Common myeloid progenitor, CD34-positive (primary cell): ENCODE measurements at regions not wholly inside any gene's neighbourhood (a gene's known extent, or its start where the extent isn't known, plus 50 kb on each side); places are given as distances from the start of the nearest gene placed in this dataset.

Experiments
- CTCF ChIA-PET: fragments of 350-600 bp; sonication (Branson Sonifier 250); formaldehyde crosslinking; loops from one replicate; lab custom pipeline; 2021; ENCODE audit warnings: antibody characterized with exemption; lab: Charles Lee
- POLR2A ChIA-PET: fragments of 350-600 bp; sonication (Branson Sonifier 250); formaldehyde crosslinking; loops from one replicate; lab custom pipeline; 2021; ENCODE audit warnings: antibody characterized with exemption; lab: Charles Lee
- DNase-seq, 3 donors: peaks; one replicate each; pipeline versions ENCODE4 v3.0.0 to v3.0.0-alpha.2; 2013
- H3K27ac ChIP-seq, 2 experiments: 1 replicate in 1 of 2; 2 replicates in 1 of 2; pipeline ENCODE4 v1.7.0; 2013; ENCODE audit warnings: inconsistent platforms in 2 of 2, low read length in 2 of 2, mild to moderate bottlenecking in 2 of 2, low read depth in 1 of 2, moderate library complexity in 1 of 2; ENCODE audit not compliant: severe bottlenecking in 2 of 2, insufficient read depth in 1 of 2, poor library complexity in 1 of 2
- H3K27me3 ChIP-seq, 5 experiments: replicated peaks in 2 of 5; 1 replicate in 3 of 5; 2 replicates in 2 of 5; pipeline versions ENCODE4 v1.6.1 to v1.7.0; 2013; ENCODE audit warnings: low read length in 4 of 5, mild to moderate bottlenecking in 2 of 5, moderate library complexity in 2 of 5, inconsistent platforms in 1 of 5; ENCODE audit not compliant: insufficient read depth in 5 of 5, control insufficient read depth in 4 of 5
- H3K36me3 ChIP-seq, 4 experiments: 1 replicate in 2 of 4; 2 replicates in 2 of 4; pipeline versions ENCODE4 v1.6.1 to v1.7.0; 2013; ENCODE audit warnings: low read length in 3 of 4, control low read depth in 1 of 4, mild to moderate bottlenecking in 1 of 4; ENCODE audit not compliant: control insufficient read depth in 4 of 4, insufficient read depth in 4 of 4
- H3K4me1 ChIP-seq, 4 experiments: 1 replicate in 3 of 4; 2 replicates in 1 of 4; pipeline versions ENCODE4 v1.6.1 to v1.7.1; 2013; ENCODE audit warnings: low read length in 3 of 4, mild to moderate bottlenecking in 3 of 4, control low read depth in 1 of 4, inconsistent platforms in 1 of 4, moderate library complexity in 1 of 4; ENCODE audit not compliant: control insufficient read depth in 4 of 4, insufficient read depth in 4 of 4; ENCODE audit errors: control extremely low read depth in 1 of 4
- H3K4me3 ChIP-seq, 7 experiments: 1 replicate in 4 of 7; 2 replicates in 3 of 7; pipeline versions ENCODE4 v1.5.1 to v1.7.0; 2013; ENCODE audit warnings: mild to moderate bottlenecking in 7 of 7, low read length in 6 of 7, moderate library complexity in 6 of 7, inconsistent platforms in 2 of 7, low read depth in 2 of 7, control low read depth in 1 of 7; ENCODE audit not compliant: insufficient read depth in 4 of 7, control insufficient read depth in 1 of 7; ENCODE audit errors: extremely low read depth in 1 of 7
- H3K9me3 ChIP-seq, 5 experiments: 1 replicate in 4 of 5; 2 replicates in 1 of 5; pipeline versions ENCODE4 v1.6.1 to v1.7.1; 2013; ENCODE audit warnings: low read length in 4 of 5, mild to moderate bottlenecking in 2 of 5, inconsistent platforms in 1 of 5, low read depth in 1 of 5, moderate library complexity in 1 of 5; ENCODE audit not compliant: control insufficient read depth in 4 of 5, insufficient read depth in 2 of 5; ENCODE audit errors: control extremely low read depth in 1 of 5
- WGBS: methylation state at CpG from one replicate; pipeline ENCODE4 v1.1.5; 2013; ENCODE audit not compliant: insufficient coverage; 5-methylcytosine and 5-hydroxymethylcytosine counted together

DNA sequence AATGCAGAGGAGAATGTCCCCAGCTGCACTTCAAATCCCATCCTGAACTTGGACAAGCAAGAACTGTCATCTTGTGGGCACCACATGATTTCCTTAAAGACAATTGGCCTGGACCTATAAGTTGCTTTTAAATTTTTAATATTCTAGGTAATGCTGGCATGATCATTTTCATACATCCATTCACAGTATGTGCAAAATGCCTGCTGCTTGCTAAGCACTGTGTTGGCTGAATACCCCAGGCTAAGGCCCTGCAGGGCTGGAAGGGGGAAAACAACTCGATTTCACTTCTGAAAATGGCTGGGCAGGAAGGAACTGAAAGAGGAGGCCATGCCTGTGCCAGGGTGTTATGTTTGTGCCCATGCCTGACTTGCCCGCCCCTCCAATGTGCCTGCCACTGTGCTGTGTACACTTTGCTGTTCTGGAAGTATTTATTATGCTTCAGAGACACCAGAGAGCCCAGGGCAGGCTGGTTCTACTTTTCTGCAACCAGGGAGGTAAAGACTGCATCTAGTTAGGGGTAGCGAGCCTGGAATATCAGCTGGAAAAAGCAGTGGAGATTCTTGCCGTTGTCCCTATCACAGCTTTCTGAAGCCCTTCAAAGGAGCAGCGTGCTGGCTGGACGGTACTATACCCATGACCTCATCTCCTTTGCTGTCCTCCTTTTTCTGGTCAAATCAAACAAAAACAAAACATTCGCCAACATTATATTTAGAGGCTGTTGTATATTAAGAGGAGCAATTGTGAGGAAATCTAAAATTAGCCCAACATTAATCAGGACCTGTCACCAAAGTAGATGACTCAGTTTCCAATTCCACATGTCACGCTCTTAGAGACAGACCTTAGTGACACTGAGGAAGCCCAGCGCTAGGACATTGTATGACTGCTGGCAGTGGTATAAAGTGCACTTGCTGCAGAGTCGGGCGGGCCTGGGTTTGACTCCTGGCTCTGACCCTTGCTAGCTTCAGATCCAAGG is 158.1 kb downstream of the DDX1 start:
- no peak overlapping the region for H3K4me3 ChIP-seq
- 84% methylated on average over 8 of the region's 11 CpGs for whole genome bisulfite sequencing
- ChIA-PET POLR2A (no interaction called here), CTCF (interaction anchor here (0.7 to 1.2 kb wide), 2 partner anchors 15 to 23 kb away, joined by 3 read pairs; no protein-coding TSS in a partner anchor)
- H3K4me1 ChIP-seq: peaks cover 0 to 3% (median 0%) of the 10 kb centered on the region in 4 experiments
- H3K9me3 ChIP-seq: no peaks in the 10 kb centered on the region
- no peak overlapping the region for H3K27ac ChIP-seq
- no peaks in the 10 kb centered on the region for H3K36me3 ChIP-seq
- no peak for DNase-seq
- H3K27me3 ChIP-seq: no peaks in the 10 kb centered on the region

DNA sequence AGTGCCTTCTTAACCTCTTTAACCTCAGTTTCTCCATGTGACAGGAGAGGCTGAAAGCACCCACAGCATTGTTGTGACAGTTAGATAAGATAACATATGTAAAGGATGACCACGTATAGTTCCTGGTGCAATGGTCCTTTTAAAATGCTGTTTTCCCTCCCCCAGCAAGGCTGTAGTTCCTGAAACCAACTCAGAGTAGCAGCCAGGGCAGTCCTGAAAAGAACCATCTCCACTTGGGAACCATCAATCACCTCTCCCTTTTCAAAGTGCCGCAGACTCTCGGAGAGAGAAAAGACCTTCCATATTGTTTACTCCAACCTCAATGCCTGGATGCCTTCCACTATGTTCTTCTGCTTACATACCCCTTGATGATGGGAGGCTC is 158.8 kb downstream of the DDX1 start:
- WGBS: 89% methylated on average over 3 of the region's 3 CpGs
- peaks cover 0 to 2% (median 0%) of the 10 kb centered on the region in 5 experiments for H3K9me3 ChIP-seq
- no peak for DNase-seq
- H3K36me3 ChIP-seq: no peaks in the 10 kb centered on the region
- no peak overlapping the region for H3K27ac ChIP-seq
- no peaks in the 10 kb centered on the region for H3K27me3 ChIP-seq
- H3K4me3 ChIP-seq: no peak overlapping the region
- POLR2A ChIA-PET: no interaction called here
- CTCF ChIA-PET: no interaction called here
- H3K4me1 ChIP-seq: peaks cover 0 to 3% (median 0%) of the 10 kb centered on the region in 4 experiments

DNA sequence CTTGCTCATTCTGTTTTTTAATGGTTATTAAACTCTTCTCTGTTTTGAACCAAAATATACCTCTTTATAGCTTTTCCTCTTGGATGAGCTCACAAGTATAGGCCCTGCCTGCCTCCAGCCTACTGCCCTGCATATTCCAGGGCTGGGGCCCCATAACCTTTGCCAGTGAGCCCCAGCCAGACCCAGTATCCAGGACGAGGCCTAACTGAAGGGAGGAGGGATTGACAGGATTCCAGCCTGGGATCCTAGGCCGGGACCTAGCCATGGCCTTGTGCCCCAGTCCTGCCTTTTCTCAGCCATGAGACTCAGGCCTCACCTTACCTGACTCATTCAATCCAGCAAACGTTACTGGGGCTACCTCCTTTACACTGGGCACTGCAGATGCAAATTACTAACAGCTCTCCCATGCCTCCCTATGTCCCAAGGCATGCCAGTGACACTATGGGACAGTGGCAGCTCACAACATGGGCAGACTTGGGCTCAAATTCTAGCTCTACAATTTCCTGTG is 159.2 kb downstream of the DDX1 start:
- H3K27me3 ChIP-seq: no peaks in the 10 kb centered on the region
- 83% methylated on average over 1 of the region's 3 CpGs for WGBS
- peaks cover 0 to 3% (median 0%) of the 10 kb centered on the region in 4 experiments for H3K4me1 ChIP-seq
- POLR2A ChIA-PET: no interaction called here
- no peak overlapping the region for H3K27ac ChIP-seq
- peaks cover 0 to 4% (median 0%) of the 10 kb centered on the region in 5 experiments for H3K9me3 ChIP-seq
- CTCF ChIA-PET: no interaction called here
- DNase-seq: no peak
- H3K36me3 ChIP-seq: no peaks in the 10 kb centered on the region
- no peak overlapping the region for H3K4me3 ChIP-seq

DNA sequence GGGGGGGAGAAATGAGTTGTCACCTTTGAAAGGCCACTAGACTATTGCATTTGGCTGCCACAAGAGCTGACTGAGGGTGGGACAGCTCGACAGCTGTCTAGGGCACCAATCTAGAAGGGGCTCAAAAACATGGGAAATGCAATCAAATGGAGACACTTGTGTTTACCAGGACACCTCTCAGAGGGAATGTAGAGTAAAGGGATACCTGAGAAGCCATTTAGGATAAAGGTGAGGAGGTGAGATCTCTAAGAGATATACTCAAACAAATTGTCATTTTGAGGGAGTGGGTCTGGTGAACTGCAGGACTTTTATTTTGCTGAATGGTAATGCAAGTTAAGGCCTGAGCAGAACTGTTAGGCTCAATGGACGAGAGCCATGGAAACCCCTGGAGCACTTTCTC is 159.8 kb downstream of the DDX1 start:
- DNase-seq: no peak
- Histone ChIP-seq H3K36me3 (no peaks in the 10 kb centered on the region), H3K27me3 (no peaks in the 10 kb centered on the region), H3K4me3 (no peak overlapping the region), H3K27ac (no peak overlapping the region), H3K9me3 (peaks cover 0 to 7% (median 0%) of the 10 kb centered on the region in 5 experiments), H3K4me1 (peaks cover 0 to 3% (median 0%) of the 10 kb centered on the region in 4 experiments)
- ChIA-PET POLR2A (no interaction called here), CTCF (no interaction called here)
- WGBS: 100% methylated on average over 1 of the region's 2 CpGs

DNA sequence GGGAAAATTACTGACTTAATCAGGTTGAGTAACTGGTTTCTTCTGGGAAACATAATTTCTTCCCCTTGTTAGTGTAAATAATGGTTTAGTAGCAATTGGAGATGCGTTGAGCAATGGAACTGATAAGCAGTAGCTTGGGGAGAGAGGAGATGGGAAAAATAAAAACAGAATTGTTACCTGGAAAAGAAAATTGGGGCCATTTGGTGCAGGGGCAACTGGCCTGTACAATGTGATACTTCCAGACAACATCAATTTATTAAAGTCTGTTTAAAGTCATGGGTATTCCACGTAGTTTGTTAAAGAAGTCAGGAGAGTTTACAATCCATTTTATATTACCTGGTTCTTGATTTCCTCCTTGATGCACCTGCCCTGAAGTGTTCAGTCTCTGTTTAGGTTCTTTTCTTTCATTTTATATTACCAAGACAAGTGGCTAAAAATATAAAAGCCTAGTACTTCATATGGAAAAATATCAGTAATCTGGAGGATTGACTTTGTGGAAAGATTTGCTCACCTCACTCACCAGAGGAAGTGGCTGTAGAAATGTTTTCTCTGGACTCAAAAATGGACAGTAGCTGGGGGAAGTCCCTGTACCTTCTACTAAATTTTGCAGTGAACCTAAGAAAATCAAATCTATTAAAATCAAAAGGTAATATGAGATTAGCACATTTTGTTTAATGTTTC is 161.0 kb downstream of the DDX1 start:
- H3K9me3 ChIP-seq: peaks cover 0 to 7% (median 0%) of the 10 kb centered on the region in 5 experiments
- WGBS: no CpG with 5 or more reads among the region's 2 CpGs
- CTCF ChIA-PET: no interaction called here
- H3K27ac ChIP-seq: no peak overlapping the region
- no peak overlapping the region for H3K4me3 ChIP-seq
- H3K36me3 ChIP-seq: no peaks in the 10 kb centered on the region
- POLR2A ChIA-PET: no interaction called here
- H3K27me3 ChIP-seq: no peaks in the 10 kb centered on the region
- DNase-seq: no peak
- peaks cover 0 to 3% (median 0%) of the 10 kb centered on the region in 4 experiments for H3K4me1 ChIP-seq

DNA sequence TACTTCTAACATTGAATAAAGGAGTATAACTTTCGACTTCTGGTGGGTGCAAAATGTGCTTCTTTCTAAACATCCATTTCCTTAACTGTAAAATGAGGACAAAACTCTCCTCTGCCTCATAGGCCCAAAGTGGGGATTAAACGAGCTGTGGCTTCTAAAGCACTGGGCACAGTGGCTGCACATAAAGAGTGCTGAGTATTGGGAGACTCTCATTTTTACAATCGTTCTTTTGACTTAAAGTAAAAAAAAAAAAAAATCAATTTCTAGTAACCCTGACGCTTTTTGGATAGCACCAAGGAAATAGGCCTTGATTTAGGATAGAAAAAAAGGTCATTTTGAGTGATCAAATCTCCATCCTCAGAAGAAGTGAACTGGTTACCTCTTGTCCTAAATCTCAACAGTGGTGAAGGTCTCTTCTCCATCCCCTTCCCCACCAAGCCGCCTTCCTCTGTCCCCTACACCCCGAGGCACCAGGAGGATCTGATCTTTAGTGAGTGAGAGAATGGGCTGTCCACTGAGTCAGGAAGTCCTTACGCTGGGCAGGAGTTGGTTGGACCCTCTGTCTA is 161.6 kb downstream of the DDX1 start:
- CTCF ChIA-PET: no interaction called here

More for the DNA sequence above, 161.6 kb downstream of the DDX1 start:
- H3K36me3 ChIP-seq: no peaks in the 10 kb centered on the region
- peaks cover 0 to 3% (median 0%) of the 10 kb centered on the region in 4 experiments for H3K4me1 ChIP-seq
- WGBS: 97% methylated on average over 4 of the region's 7 CpGs
- POLR2A ChIA-PET: no interaction called here
- H3K27ac ChIP-seq: no peak overlapping the region
- peaks cover 0 to 8% (median 1%) of the 10 kb centered on the region in 5 experiments for H3K9me3 ChIP-seq
- H3K27me3 ChIP-seq: no peaks in the 10 kb centered on the region
- no peak overlapping the region for H3K4me3 ChIP-seq
- DNase-seq: no peak
